Inferior parietal cortex (tissue), 1 donor: ENCODE measurements at regions not wholly inside any gene's neighbourhood (a gene's known extent, or its start where the extent isn't known, plus 50 kb on each side); places are given as distances from the start of the nearest gene placed in this dataset.
"Not testable (repeated sequence)": the region's sequence is repeated elsewhere in the genome, so short reads cannot be mapped to it uniquely, and the experiment has no call there.

Experiments
- DNase-seq: peaks from one replicate; pipeline ENCODE4 v3.0.0-alpha.2; 2016; ENCODE audit errors: extremely low spot score

DNA sequence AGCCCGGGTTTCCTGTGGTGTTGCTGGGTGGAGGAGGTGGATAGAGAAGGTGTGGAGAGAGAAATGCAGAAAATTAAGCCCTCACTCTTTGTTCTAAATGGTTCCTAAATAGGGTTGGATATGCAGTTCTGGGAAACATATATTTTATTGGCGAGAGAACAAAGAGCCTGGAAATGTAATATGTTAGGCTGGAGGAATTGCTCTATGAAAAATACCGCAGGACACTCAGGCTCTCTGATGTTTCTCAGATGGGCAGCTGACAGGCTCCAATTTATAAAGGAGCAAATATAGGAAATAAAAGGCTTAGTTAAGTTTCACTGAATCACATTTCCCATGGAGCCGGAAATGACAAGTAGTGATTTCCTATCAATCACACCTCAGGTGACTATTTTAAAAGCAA lies 428.0 kb downstream of the TMEM135 start:
- no peak for DNase-seq

DNA sequence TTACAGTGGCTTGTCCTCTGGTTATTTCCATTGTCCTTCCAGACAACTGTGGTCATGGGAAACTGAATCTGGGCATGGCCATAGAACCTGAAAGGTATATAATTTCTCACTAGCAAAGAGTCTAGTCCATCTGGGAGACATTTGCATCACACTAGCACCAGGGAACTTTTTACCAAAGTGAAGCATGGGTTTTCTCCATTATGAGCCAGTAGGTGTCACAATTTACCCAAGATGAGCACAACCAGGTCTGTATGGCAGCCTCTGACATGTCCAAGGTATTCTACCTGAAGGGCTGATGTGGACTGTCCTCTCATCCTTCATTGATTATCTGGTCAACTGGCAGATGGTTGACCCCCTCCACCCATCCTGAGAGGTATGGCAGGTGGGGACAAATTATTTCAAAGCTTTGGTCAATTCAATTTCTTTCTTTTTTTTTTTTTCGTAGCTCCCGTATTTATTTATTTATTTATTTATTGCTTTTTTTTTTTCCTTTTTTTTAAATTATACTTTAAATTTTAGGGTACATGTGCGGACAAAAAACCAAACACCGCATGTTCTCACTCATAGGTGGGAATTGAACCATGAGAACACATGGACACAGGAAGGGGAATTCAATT lies 425.9 kb downstream of the TMEM135 start:
- DNase-seq = no peak

DNA sequence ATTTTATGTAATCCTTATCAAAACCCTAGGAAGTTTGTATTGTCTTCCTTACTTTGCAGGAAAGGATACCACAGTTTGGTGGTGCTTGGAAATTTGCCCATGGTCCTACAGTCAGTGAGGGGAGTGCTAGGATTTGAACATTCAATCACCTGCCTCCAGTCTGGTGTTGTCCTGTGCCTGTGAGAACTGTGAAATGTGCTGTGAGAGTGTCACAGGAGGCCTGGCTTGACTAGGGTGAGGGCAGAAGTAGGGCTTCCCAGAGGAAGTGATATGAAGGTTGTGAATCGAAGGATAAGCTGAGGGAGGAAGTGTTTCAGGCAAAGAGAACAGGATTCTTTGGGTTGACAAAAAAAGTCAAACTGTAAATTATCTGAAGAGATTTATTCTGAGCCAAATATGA lies 424.4 kb downstream of the TMEM135 start:
- no peak for DNase-seq

DNA sequence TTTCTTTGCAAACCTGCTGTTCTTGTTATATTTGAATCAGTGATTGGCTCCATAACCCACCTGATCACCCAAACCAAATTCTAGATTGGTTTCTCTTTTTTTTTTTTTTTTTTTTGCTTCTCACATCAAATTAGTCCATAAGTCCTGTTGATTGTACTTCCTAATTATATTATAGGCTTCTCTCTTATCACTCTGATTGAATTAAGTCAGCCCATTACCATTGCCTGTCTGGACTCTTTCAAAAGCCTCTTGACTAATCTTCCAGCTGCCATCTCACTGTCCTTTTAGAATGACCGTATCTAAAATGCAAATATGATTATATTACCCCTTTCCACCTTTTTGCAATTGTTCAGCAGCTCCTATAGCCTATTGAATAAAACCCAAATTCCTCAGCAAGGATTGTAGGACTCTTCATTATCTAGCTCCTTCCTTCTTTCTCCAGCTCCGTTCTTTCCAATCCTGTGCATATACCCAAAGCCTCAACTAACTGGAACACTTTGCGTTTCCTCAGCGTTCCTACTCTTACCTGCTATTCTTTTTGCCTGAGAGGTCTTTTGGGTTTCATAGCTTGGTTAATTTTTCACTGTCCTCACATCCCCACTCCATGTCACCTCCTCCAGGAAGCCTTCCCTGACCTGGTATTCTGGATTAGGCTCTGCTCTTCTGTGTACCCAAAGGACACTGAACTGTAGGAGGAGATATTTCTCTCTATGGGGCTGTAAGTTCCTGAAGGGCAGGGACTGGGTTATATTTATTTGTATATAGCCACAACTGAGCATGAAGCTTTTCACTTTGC lies 423.3 kb downstream of the TMEM135 start:
- no peak for DNase-seq

DNA sequence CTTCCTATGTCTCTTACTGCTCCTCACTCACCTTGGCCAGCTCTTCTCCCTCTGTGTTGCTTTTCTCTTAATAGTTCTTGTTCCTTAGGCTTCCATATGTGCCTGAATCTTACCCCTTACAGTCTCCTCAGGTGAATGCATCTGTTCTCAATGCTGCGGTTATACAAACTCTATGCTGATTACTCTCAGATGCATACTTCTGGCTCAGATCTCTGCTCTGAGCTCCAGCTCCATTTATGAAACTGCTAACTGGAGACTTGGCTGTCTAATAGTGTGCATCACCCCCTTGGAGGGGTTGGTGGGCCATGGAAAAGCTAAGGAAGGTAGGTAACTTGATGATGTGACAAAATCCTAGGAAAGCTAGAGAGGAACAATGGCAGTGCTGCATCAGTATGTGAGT lies 422.5 kb downstream of the TMEM135 start:
- DNase-seq = no peak

DNA sequence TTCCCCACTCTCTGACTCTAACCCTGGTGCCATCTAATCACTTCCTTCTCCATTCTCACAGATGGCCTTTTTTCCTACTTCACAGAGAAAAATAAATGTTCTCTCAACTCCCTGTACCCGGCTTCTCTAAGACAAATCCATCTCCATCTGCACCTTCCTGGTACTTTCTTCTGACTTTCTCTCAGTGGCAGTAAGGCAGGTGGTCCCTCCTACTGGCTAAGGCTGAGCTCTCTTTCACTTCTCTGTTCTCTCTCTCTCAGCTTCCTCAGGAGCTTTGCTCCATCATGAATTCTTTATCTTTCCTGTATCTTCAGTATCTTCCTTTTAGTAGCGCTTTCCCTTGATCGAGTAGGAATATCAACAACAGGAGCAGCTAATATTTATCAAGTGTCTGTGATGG lies 421.6 kb downstream of the TMEM135 start:
- DNase-seq = no peak

DNA sequence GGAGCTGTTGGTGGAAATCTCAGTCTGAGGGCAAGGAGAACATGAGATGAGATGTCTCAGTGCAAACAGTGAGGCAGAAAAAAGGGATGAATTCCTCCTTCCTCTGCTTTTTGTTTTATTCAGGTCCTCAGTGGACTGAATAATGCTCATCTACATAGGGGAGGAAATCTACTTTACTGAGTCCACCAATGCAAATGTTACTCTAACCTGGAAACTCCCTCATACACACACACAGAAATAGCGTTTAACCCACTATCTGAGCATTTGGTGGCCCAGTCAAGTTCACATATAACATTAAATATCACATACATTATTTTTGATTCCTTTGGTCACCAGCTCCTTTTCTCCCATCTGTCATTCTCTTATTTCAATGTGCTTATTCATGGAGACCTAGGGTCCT lies 418.8 kb downstream of the TMEM135 start:
- DNase-seq = no peak

DNA sequence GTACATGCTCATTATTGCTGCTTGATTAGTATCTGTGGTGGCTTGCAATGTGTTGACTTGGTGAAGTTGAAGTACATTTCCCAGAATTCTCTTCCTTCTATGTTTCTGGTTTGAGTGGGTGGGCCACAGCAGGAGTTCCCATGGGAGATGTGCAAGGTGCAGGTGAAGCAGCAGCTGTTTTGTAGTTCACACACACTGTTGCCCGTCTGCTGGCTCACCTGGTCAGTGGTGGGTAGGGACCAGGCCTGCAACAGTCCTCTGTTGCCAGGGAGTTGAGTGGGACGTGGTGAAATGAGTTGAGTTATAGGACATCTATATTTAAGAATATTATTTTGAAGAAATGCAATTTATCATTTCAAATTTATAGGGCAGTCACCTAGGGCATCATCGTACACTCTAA lies 417.4 kb downstream of the TMEM135 start:
- DNase-seq = no peak

DNA sequence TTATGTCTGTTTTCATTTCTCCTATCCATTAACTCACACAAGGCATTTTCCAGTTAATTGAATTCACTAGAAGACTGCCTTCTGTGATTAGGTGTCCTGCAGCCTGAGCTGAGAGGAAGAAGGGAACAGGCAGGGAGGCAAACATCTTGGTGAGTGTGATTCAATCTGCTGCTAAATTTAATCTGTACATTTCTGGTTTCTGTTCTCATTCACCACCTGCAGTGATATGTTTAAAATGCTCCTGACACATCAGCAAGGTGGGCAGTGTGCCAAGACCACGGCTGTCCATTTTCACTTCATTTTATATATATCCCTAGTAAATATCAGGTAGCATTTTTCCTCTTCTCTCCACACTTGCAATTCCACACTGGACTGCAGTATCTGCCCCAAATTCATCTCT lies 416.5 kb downstream of the TMEM135 start:
- no peak for DNase-seq

DNA sequence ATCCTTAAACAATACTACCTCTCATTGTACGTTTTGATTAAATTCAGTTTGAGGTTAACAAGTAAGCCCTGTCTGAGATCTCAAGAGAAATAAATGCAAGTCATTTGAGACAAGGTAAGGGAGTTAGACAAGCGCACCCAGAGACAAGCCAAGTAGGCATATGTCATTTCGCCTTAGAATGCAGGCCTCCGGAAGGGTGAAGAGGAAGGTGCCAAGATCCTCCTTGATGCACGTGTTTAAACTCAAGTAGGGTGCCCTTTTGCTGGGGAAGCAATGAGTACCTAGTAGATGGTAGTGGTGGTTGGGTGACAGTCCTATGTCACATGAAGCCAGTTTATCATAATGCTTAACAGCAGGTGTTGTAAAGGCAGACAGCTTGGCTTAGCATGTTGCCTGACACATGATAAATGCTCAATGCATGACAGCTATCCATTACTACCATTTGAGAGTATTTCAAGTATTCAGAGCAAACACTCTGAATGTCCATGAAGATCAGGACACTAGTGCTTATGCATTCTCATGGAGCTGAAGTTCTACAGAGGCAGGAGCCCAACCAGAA lies 415.9 kb downstream of the TMEM135 start:
- no peak for DNase-seq

DNA sequence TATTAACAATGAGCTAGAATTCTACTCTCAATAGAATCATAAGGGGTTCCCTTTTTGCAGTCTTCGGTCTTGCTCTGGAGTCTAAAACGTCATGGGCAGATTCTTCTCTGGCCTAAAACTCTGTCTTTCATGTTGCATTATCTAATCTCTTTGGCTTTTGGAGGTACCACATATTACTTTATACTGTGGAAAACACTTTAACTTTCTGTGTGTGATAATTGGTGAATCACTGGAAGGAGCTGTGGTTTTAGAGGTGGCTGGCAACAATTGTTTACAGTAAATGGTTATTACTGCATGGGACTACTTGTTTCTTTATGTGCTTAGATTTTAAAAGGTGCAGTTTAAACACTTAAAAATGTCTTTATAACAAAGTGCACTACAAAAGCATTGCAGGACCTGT lies 414.3 kb downstream of the TMEM135 start:
- not testable (repeated sequence) for DNase-seq

DNA sequence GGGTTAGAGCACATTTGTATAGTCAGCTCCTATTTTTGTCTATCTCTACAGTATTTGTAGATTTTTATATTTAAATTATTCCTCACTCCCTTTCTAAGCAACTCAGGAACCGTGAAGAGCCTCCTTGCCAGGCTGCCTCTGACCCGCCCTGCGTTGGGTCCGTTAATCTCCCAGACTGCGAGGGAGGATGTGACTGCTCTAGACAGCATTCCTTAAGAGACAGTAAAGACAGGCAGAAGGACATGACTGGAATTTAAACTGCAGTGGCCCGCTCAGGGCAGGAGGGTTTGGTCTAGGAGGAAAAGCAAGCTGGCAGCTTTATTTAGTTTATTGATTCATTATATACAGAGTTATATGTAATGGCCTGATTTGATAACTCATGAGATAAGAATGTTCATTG lies 413.7 kb downstream of the TMEM135 start:
- DNase-seq = no peak

DNA sequence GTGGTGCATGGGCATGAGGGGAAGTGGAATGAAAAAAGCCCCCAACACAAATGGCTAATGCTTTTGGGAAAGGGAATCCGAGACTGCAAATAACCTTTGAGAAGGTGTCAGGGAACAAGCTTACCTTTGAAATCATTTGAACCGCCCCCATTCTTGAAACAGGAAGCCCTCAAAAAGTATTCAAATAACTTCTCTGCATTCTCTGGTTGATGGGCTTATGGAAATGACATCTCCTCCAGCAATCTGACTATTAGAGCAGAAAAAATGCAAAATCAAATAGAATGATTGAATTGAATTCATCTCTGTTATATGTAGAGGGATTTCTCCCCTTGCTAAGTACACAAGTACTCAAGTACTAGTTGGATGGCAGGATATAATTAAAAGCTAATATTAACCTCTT lies 409.9 kb downstream of the TMEM135 start:
- no peak for DNase-seq

DNA sequence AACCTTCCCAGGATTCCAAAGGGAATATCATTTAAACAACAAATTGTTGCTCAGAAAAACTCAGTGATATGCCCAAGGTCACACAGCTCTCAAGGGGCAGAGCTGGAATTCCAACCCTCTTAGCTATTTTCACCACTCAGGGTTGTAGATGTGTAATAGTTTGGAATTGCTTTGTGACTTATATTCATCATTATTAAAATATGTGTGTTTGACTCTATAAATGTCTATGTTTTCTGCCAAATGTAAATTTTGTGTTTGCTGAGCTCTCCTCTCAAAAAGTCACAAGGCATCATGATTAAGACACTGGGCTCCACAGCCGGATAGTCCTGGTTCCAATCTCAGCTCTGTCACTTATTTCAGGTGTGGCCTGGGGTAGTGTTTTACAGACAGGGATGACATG lies 407.3 kb downstream of the TMEM135 start:
- no peak for DNase-seq

DNA sequence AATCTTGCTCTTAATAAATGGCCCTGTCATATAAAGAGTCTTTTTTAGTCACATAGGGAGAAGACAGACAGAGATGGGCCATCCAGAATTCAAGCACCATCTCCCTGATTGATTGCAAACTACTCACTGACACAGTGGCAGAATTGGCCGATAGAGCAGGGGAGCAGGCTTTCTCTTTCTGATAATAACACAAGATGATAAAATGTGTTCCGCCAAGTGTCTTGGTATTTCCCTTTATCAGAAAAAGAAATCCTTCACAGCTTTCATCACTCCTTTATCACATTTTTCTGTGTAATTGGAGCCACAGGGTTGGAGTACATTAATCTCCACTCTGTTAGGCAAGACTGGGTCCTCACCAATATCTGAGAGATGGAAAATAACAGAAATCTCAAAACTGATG lies 406.0 kb downstream of the TMEM135 start:
- DNase-seq = no peak

DNA sequence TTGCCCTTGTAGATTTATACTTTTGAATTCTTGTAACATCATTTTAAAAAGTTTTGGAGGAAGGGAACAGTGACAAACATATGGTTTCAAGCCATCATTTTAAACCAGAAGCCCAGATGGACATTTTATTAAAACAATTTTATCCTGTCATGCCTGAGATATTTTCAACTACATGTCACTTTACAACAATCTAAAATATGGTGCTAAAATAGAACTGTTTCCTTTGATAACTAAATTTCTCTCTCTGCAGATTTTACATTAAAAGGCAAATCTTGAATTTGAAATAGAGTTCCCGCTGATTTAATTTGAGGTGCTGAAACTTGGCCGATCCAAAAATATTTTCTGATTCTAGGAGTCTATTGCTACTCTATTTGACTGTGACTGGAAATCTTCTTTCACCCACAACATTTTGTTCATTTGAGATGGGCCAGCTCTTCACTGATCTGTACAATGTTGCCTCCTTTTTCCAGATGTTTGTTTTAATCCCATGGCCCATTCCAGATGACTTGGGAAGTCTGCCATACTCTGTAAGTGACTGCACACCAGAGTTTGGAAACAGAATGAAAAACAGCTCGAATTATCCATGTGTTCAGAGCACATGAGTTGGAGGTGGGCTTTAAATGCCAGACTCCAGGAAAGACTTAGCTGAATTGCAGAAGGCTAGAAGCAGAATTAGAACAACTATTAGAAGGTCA lies 402.5 kb downstream of the TMEM135 start:
- DNase-seq = no peak

DNA sequence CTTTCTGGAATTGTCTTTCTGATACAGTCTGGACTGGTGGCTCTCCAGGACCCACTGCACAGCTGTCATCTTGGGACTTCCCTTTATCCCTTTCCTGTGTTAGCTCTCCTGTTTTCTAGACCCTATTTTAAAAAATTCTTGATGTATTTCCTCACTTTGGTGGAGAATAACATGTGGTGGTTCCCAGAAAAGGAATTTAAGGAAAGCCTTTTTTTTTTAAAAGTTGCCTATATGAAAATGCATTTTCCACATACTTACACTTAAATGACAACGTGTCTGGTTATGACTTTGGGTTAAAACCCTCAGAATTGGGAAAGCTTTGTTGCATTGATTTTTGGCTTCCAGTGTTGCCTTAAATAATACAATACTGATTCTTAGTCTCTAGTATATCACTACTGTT lies 400.7 kb downstream of the TMEM135 start:
- no peak for DNase-seq

DNA sequence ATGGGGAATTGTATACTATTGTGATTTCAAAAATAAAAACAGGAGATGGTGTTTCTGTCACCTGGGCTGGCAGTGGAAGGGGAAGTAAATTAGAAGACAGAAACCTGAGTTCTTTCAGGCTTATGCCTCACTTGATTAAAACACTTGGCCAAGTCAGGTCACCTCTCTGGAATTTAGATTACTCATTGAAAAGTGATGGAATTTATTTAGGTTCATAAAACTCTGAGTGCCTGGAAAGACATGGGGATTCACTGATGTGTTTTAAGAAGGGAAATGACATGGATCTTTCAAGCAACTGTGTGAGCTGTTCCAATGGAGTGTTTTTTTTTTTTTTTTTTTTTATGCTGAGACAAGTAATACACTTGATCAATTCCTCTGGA lies 400.1 kb downstream of the TMEM135 start:
- no peak for DNase-seq

DNA sequence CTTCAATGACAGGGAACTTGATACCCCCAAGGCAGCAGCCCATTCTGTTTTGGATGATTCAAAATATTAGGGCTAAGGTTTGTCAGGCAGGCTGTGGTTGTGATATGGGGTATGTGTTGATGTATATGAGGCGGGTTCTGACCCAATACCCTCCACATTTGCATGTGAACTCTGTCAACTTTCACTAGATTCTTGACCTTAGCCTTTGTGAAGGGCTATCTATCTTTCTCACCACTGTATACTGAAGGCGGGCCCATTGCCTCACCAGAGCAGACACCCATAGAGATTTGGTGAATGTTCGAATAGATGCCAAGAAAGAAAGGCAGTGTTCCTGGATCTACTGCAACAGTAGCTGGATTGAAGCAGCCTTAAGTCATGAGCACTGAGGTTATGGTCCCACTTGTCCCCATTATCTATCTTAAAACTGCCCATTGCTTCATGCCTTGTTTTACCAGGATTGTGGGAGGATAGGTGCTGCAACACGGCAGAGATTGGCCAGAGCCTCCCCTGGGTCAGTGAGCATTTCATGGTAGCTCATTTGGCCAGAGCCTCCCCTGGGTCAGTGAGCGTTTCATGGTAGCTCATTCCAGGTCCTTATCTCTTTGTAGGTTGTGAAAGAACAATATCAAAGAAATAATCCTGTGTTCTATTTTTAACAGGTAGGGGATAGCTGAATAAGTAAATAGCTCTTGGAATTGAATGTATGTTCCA lies 399.6 kb downstream of the TMEM135 start:
- no peak for DNase-seq

DNA sequence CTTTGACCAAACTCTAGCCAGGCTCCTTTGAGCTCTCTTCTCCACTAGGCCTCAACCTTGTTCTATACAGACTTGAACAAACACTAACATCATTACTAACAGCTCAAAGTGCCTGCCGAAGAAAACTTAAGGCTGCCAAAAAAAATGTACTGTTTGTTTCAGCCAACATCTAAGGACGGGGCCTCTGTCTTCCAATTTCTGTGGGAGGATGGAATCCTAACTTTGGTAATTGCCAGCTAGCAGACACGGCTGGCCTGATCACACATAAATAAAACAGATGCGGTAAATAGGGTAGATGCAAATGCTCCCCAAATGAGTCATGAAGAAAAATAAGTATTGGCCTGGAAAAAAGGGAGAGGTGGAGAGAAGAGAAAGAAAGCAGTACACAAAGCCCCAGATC lies 394.3 kb downstream of the TMEM135 start:
- no peak for DNase-seq

DNA sequence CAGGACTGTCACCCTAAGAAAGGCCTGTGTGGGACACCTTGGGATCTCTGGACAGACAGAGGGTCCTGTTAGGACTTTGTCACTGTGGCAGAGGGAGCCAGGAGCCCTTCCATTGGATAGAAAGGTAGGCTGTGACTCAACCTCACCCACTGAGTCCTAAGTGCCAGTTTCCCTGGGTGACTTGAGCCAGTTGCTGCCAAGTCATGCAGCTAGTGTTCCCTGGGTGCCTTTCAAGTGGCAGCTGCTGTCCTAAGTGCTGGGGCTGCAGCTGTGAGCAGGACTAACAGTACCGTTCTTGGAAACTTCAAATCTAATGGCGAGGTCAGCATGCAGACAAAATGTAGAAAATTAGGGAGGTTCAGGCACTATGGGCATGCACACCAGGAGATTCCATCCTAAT lies 393.7 kb downstream of the TMEM135 start:
- DNase-seq = no peak

DNA sequence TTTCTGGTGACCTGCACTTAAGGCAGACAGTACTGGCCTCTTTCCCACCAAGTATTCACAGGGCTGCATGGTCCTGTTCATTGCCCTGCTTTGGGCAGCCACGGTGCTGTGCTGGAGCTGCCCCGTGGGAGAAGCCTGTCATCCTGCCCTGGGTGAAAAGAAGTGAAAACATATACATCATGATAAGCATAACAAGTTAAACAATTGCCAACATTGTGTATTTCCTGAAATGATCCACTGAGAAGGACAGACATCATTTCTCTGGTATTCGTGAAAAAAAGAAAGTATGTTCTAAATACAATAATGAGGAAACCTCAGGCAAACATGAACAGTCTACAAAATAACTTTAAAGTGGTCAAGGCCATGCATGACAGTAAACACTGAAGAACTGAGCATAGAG lies 393.1 kb downstream of the TMEM135 start:
- no peak for DNase-seq
